A549 (cell line): ENCODE measurements at regions not wholly inside any gene's neighbourhood (a gene's known extent, or its start where the extent isn't known, plus 50 kb on each side); places are given as distances from the start of the nearest gene placed in this dataset.

Source experiments
- CHD2 ChIP-seq: fragments of 150-350 bp; IDR thresholded peaks from 2 replicates; pipeline ENCODE4 v1.6.1; 2014; ENCODE audit warnings: low read length; ENCODE audit not compliant: partially characterized antibody
- CTCF ChIP-seq: fragments of >200 bp; sonication (Bioruptor Twin); formaldehyde crosslinking; IDR thresholded peaks from 3 replicates; pipeline ENCODE4 v1.5.1; 2016
- EP300 ChIP-seq, 2 experiments: fragments of >200 bp; sonication (Bioruptor Twin); formaldehyde crosslinking; IDR thresholded peaks; 2 replicates in 1 of 2; 3 replicates in 1 of 2; pipeline ENCODE4 v1.6.1; 2016 to 2017
- MAFK ChIP-seq: fragments of 450-650 bp; IDR thresholded peaks from 2 replicates; pipeline ENCODE4 v1.6.1; 2014; ENCODE audit not compliant: partially characterized antibody
- RCOR1 ChIP-seq: fragments of 150-350 bp; IDR thresholded peaks from 2 replicates; pipeline ENCODE4 v1.6.1; 2014; ENCODE audit warnings: antibody characterized with exemption, low read length, low read depth
- ZC3H11A ChIP-seq: fragments of 450-650 bp; IDR thresholded peaks from 2 replicates; pipeline ENCODE4 v1.6.1; 2014; ENCODE audit warnings: antibody characterized with exemption, mild to moderate bottlenecking
- ZSCAN20 ChIP-seq: fragments of 250-450 bp; sonication (Bioruptor Pico); IDR thresholded peaks from 2 replicates; pipeline ENCODE4 v1.8.0; 2022; ENCODE audit warnings: mild to moderate bottlenecking, moderate library complexity
- TF ChIP-seq, protein P1 (sequence below): fragments of 250-450 bp; sonication (Bioruptor Pico); IDR thresholded peaks from 2 replicates; pipeline ENCODE4 v1.5.0; 2020; ENCODE audit warnings: low read depth, mild to moderate bottlenecking, moderate library complexity

GRCh38 chr2:16478434-16479210 lies 187.0 kb downstream of the CYRIA start:
- TF ChIP-seq ZSCAN20 (CRISPR knock-in tag) (no peak), CTCF (no peak), EP300 (IDR thresholded peaks at IDR 0.05) (no peak), RCOR1 (no peak), MAFK (no peak), ZC3H11A (no peak), CHD2 (no peak)
- TF ChIP-seq, protein P1, sequence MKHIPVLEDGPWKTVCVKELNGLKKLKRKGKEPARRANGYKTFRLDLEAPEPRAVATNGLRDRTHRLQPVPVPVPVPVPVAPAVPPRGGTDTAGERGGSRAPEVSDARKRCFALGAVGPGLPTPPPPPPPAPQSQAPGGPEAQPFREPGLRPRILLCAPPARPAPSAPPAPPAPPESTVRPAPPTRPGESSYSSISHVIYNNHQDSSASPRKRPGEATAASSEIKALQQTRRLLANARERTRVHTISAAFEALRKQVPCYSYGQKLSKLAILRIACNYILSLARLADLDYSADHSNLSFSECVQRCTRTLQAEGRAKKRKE, result no peak
